ENCODE measurements at regions not wholly inside any gene's neighbourhood (a gene's known extent, or its start where the extent isn't known, plus 50 kb on each side); places are given as distances from the start of the nearest gene placed in this dataset.

DNA sequence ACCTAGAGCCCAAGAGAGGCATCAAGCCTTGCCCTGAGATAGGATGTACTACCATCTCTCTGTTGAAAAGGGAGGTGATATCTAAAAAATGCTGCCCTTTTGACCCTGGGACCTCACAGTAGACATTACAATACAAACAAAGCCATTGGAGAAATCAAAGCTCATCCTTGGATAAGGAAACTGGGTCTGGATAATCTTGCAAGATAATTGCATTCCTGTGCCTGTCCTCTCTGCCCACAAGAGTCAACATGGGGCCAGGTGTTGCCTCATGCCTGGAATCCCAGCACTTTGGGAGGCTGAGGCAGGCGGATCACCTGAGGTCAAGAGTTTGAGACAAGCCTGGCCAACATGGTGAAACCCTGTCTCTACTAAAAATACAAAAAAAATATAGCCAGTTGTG is 57.3 kb upstream of the DLG1 start:
- TF ChIP-seq, protein P1, sequence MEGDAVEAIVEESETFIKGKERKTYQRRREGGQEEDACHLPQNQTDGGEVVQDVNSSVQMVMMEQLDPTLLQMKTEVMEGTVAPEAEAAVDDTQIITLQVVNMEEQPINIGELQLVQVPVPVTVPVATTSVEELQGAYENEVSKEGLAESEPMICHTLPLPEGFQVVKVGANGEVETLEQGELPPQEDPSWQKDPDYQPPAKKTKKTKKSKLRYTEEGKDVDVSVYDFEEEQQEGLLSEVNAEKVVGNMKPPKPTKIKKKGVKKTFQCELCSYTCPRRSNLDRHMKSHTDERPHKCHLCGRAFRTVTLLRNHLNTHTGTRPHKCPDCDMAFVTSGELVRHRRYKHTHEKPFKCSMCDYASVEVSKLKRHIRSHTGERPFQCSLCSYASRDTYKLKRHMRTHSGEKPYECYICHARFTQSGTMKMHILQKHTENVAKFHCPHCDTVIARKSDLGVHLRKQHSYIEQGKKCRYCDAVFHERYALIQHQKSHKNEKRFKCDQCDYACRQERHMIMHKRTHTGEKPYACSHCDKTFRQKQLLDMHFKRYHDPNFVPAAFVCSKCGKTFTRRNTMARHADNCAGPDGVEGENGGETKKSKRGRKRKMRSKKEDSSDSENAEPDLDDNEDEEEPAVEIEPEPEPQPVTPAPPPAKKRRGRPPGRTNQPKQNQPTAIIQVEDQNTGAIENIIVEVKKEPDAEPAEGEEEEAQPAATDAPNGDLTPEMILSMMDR (IDR thresholded peaks at IDR 0.05; ENCODE audit: low read depth, low read length): no peak
- no peak for TF ChIP-seq EZH2phosphoT487 (IDR thresholded peaks at IDR 0.05; ENCODE audit: low read depth)
